Trophoblast cell (in vitro differentiated cells and primary cell): ENCODE measurements at regions not wholly inside any gene's neighbourhood (a gene's known extent, or its start where the extent isn't known, plus 50 kb on each side); places are given as distances from the start of the nearest gene placed in this dataset.

Experiments
- DNase-seq, 2 donors: peaks; one replicate each; pipeline ENCODE4 v3.0.0-alpha.2; 2016
- H2AFZ ChIP-seq: 2 replicates; pipeline ENCODE4 v1.6.1; 2013; ENCODE audit warnings: low read length, moderate library complexity, mild to moderate bottlenecking; ENCODE audit not compliant: insufficient read depth, poor library complexity
- H2AK5ac ChIP-seq: 2 replicates; pipeline ENCODE4 v1.6.1; 2013; ENCODE audit warnings: mild to moderate bottlenecking, low read length
- H2BK120ac ChIP-seq: 2 replicates; pipeline ENCODE4 v1.6.1; 2013; ENCODE audit warnings: low read length, mild to moderate bottlenecking, moderate library complexity; ENCODE audit not compliant: insufficient read depth, poor library complexity
- H2BK12ac ChIP-seq: 2 replicates; pipeline ENCODE4 v1.6.1; 2013; ENCODE audit warnings: mild to moderate bottlenecking, low read length, moderate library complexity
- H2BK5ac ChIP-seq: 2 replicates; pipeline ENCODE4 v1.6.1; 2013; ENCODE audit warnings: low read length, low read depth, moderate library complexity, mild to moderate bottlenecking; ENCODE audit not compliant: poor library complexity
- H3K14ac ChIP-seq: 2 replicates; pipeline ENCODE4 v1.6.1; 2013; ENCODE audit warnings: mild to moderate bottlenecking, low read length
- H3K18ac ChIP-seq: 2 replicates; pipeline ENCODE4 v1.6.1; 2013; ENCODE audit warnings: mild to moderate bottlenecking, low read length
- H3K23ac ChIP-seq: 2 replicates; pipeline ENCODE4 v1.6.1; 2013; ENCODE audit warnings: low read length
- H3K27ac ChIP-seq: 2 replicates; pipeline ENCODE4 v1.5.1; 2013; ENCODE audit warnings: low read depth, mild to moderate bottlenecking, inconsistent platforms, low read length, moderate library complexity
- H3K27me3 ChIP-seq: 2 replicates; pipeline ENCODE4 v1.6.1; 2013; ENCODE audit warnings: inconsistent platforms, mild to moderate bottlenecking, low read length, moderate library complexity; ENCODE audit not compliant: insufficient read depth
- H3K36me3 ChIP-seq, 2 experiments: 1 replicate in 1 of 2; 2 replicates in 1 of 2; pipeline ENCODE4 v1.6.1; 2013; ENCODE audit warnings: low read length in 2 of 2, mild to moderate bottlenecking in 2 of 2, moderate library complexity in 1 of 2; ENCODE audit not compliant: insufficient read depth in 2 of 2, control insufficient read depth in 1 of 2
- H3K4ac ChIP-seq: 2 replicates; pipeline ENCODE4 v1.6.1; 2013; ENCODE audit warnings: low read depth, mild to moderate bottlenecking, low read length, moderate library complexity
- H3K4me1 ChIP-seq, 2 experiments: 1 replicate in 1 of 2; 2 replicates in 1 of 2; pipeline ENCODE4 v1.6.1; 2013; ENCODE audit warnings: low read length in 2 of 2, mild to moderate bottlenecking in 2 of 2, moderate library complexity in 1 of 2; ENCODE audit not compliant: insufficient read depth in 2 of 2, control insufficient read depth in 1 of 2
- H3K4me2 ChIP-seq: 2 replicates; pipeline ENCODE4 v1.6.1; 2013; ENCODE audit warnings: inconsistent platforms, mild to moderate bottlenecking, low read length, moderate library complexity
- H3K4me3 ChIP-seq: 2 replicates; pipeline ENCODE4 v1.5.1; 2013; ENCODE audit warnings: mild to moderate bottlenecking, low read depth, low read length, inconsistent platforms
- H3K79me1 ChIP-seq: one replicate; pipeline ENCODE4 v1.6.1; 2013; ENCODE audit warnings: low read length
- H3K79me2 ChIP-seq: 2 replicates; pipeline ENCODE4 v1.6.1; 2013; ENCODE audit warnings: low read length, mild to moderate bottlenecking; ENCODE audit not compliant: control insufficient read depth, insufficient read depth, poor library complexity
- H3K9ac ChIP-seq: 2 replicates; pipeline ENCODE4 v1.6.1; 2013; ENCODE audit warnings: mild to moderate bottlenecking, low read length
- H3K9me3 ChIP-seq: 2 replicates; pipeline ENCODE4 v1.6.1; 2013; ENCODE audit warnings: low read depth, mild to moderate bottlenecking, control low read depth, inconsistent platforms, low read length; ENCODE audit not compliant: insufficient read depth
- H4K12ac ChIP-seq: 2 replicates; pipeline ENCODE4 v1.6.1; 2013; ENCODE audit warnings: low read depth, mild to moderate bottlenecking, low read length, moderate library complexity
- H4K8ac ChIP-seq: 2 replicates; pipeline ENCODE4 v1.6.1; 2013; ENCODE audit warnings: low read depth, mild to moderate bottlenecking, low read length, moderate library complexity
- H4K91ac ChIP-seq: one replicate; pipeline ENCODE4 v1.6.1; 2013; ENCODE audit warnings: low read depth, mild to moderate bottlenecking, low read length, moderate library complexity
- WGBS: extraction: QIAGEN DNeasy Blood & Tissue Kit; methylation state at CpG from one replicate; pipeline ENCODE4 v1.1.7; 2013; ENCODE audit warnings: missing lambda C conversion rate; ENCODE audit not compliant: insufficient read length, insufficient coverage; ENCODE audit errors: extremely low coverage; 5-methylcytosine and 5-hydroxymethylcytosine counted together

DNA sequence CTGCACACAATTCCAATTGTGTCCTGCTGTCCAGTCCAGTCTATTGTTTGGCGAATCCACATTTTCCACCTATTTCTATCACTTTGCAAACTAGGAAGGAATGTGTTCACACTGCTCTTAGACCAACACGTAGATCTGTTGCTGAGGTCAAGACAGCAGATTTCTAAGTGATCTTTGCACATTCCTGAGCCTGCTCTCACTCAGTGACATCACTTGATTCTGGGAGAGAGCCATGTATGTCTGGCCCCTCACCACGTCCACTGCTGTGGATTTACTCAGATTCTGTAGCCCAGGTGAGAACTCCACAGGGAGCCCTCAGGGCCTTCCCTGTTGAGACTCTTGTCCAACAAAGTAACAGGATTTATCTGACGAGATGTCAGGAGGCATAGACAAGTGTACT, 317.2 kb downstream of the TSN start:
- WGBS = no CpG with 5 or more reads among the region's 4 CpGs
- Histone ChIP-seq H2BK12ac (no peak overlapping the region), H3K36me3 (no peaks in the 10 kb centered on the region), H4K8ac (no peak overlapping the region), H3K4ac (no peak overlapping the region), H3K9ac (no peak overlapping the region), H3K9me3 (no peaks in the 10 kb centered on the region), H3K4me1 (peaks cover 2 to 6% of the 10 kb centered on the region in 2 experiments), H3K14ac (no peak overlapping the region), H3K18ac (no peak overlapping the region), H3K4me2 (no peak overlapping the region), H3K79me2 (no peaks in the 10 kb centered on the region), H2BK120ac (no peak overlapping the region), H3K4me3 (no peak overlapping the region), H2AFZ (no peak overlapping the region), H3K27ac (no peak overlapping the region), H2BK5ac (no peak overlapping the region), H3K79me1 (no peaks in the 10 kb centered on the region), H3K27me3 (no peaks in the 10 kb centered on the region), H4K91ac (no peak overlapping the region), H2AK5ac (no peak overlapping the region), H3K23ac (no peak overlapping the region), H4K12ac (no peak overlapping the region)
- peak; percentile 1 to 35 for DNase-seq

DNA sequence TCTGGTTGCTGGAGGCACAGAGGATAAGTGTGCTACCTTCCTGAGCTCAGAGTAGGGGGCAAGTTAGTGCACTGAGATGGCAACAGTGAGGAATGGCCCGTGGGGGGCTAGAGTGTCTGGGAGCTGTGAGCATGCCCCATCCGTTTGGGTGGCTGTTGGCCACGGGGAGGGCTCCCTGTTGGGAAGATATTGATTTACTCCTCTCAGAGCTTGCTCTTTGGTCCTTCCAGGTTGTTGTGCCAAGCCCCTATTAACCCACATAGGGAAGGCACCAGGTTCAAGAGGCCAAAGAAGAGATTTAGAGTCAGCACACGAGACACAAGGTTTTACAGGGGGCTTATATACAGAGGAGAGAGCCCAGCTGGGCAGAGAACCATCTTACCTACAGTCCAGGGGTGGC, 318.8 kb downstream of the TSN start:
- Histone ChIP-seq H3K79me1 (peaks cover 1% of the 10 kb centered on the region), H4K91ac (no peak overlapping the region), H3K18ac (no peak overlapping the region), H3K14ac (no peak overlapping the region), H2BK12ac (no peak overlapping the region), H3K9ac (no peak overlapping the region), H3K27me3 (no peaks in the 10 kb centered on the region), H4K12ac (no peak overlapping the region), H2AK5ac (no peak overlapping the region), H3K4me2 (no peak overlapping the region), H2BK120ac (no peak overlapping the region), H4K8ac (no peak overlapping the region), H3K4me1 (peaks cover 10 to 14% of the 10 kb centered on the region in 2 experiments), H3K27ac (no peak overlapping the region), H2BK5ac (no peak overlapping the region), H2AFZ (no peak overlapping the region), H3K36me3 (no peaks in the 10 kb centered on the region), H3K9me3 (no peaks in the 10 kb centered on the region), H3K4ac (no peak overlapping the region), H3K23ac (no peak overlapping the region), H3K4me3 (no peak overlapping the region), H3K79me2 (no peaks in the 10 kb centered on the region)
- DNase-seq = no peak
- no CpG with 5 or more reads among the region's 4 CpGs for WGBS

GRCh38 chr2:122075381-122075780, 319.9 kb downstream of the TSN start:
- DNase-seq = no peak
- no peak overlapping the region for H3K4me3 ChIP-seq
- no peak overlapping the region for H3K14ac ChIP-seq
- H3K23ac ChIP-seq = no peak overlapping the region
- no peak overlapping the region for H3K18ac ChIP-seq
- no peaks in the 10 kb centered on the region for H3K79me2 ChIP-seq
- H3K4ac ChIP-seq = no peak overlapping the region
- WGBS = no CpG with 5 or more reads among the region's 4 CpGs
- H2BK120ac ChIP-seq = no peak overlapping the region
- no peak overlapping the region for H4K12ac ChIP-seq
- no peak overlapping the region for H2BK5ac ChIP-seq
- peaks cover 3% of the 10 kb centered on the region for H3K79me1 ChIP-seq
- no peak overlapping the region for H3K9ac ChIP-seq
- peaks cover 14 to 16% of the 10 kb centered on the region in 2 experiments for H3K4me1 ChIP-seq
- no peak overlapping the region for H4K91ac ChIP-seq
- H2BK12ac ChIP-seq = no peak overlapping the region
- no peak overlapping the region for H2AFZ ChIP-seq
- no peaks in the 10 kb centered on the region for H3K27me3 ChIP-seq
- no peak overlapping the region for H2AK5ac ChIP-seq
- no peak overlapping the region for H3K27ac ChIP-seq
- H3K36me3 ChIP-seq = no peaks in the 10 kb centered on the region
- no peak overlapping the region for H3K4me2 ChIP-seq
- no peaks in the 10 kb centered on the region for H3K9me3 ChIP-seq
- H4K8ac ChIP-seq = no peak overlapping the region

DNA sequence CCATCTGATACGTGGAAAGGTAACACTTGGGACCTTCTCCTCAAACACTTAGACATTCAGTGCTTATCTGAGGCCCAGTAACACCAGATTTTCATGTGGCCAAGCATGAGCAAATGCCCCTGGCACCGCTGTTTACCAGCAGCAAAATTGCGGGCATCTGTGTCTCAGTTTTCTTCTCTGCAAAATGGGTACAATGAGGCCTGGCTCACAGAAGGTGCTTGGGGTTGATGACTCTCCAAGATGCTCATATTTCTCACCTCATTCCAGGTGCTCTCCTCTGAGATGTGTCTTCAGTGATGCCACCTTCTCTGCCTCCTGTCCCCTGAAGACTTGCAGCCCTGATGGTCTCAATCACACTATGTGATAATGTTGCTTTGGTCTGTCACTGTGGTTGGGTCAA, 321.7 kb downstream of the TSN start:
- Histone ChIP-seq H3K79me2 (no peaks in the 10 kb centered on the region), H3K4me1 (peaks cover 14 to 16% of the 10 kb centered on the region in 2 experiments), H3K18ac (no peak overlapping the region), H2BK12ac (no peak overlapping the region), H2AFZ (peak overlapping the region; percentile 25), H3K23ac (no peak overlapping the region), H3K27me3 (no peaks in the 10 kb centered on the region), H4K8ac (no peak overlapping the region), H3K4me2 (no peak overlapping the region), H3K4ac (no peak overlapping the region), H3K9me3 (no peaks in the 10 kb centered on the region), H3K9ac (no peak overlapping the region), H4K91ac (peak overlapping the region; percentile 28), H3K79me1 (peaks cover 3% of the 10 kb centered on the region), H3K27ac (no peak overlapping the region), H3K36me3 (no peaks in the 10 kb centered on the region), H2AK5ac (no peak overlapping the region), H4K12ac (no peak overlapping the region), H2BK5ac (no peak overlapping the region), H2BK120ac (no peak overlapping the region), H3K14ac (no peak overlapping the region), H3K4me3 (no peak overlapping the region)
- DNase-seq = no peak
- WGBS = no CpG with 5 or more reads among the region's 3 CpGs
